ENCODE measurements at regions not wholly inside any gene's neighbourhood (a gene's known extent, or its start where the extent isn't known, plus 50 kb on each side); places are given as distances from the start of the nearest gene placed in this dataset.

GRCh38 chr12:127770118-127770517 is 496.9 kb upstream of the TMEM132C start:
- TF ChIP-seq GATA2 (IDR thresholded peaks at IDR 0.05; ENCODE audit: low read depth, low read length) (no peak), GATA3 (IDR thresholded peaks at IDR 0.05; ENCODE audit: low read depth, low read length) (no peak)

Data from SH-SY5Y (cell line).